Cardiac fibroblast (primary cell): ENCODE measurements at regions not wholly inside any gene's neighbourhood (a gene's known extent, or its start where the extent isn't known, plus 50 kb on each side); places are given as distances from the start of the nearest gene placed in this dataset.

ENCODE experiments used
- DNase-seq, 2 donors: peaks; one replicate each; pipeline versions ENCODE4 v3.0.0 to v3.0.0-alpha.2; 2010; ENCODE audit warnings: low read depth in 2 of 2
- H3K4me3 ChIP-seq, 2 donors: replicated peaks in 1 of 2; 1 replicate in 1 of 2; 2 replicates in 1 of 2; pipeline ENCODE4 v1.5.1; 2011; ENCODE audit warnings: low read depth in 2 of 2, low read length in 2 of 2, mild to moderate bottlenecking in 2 of 2, moderate library complexity in 1 of 2
- CTCF ChIP-seq: IDR thresholded peaks from one replicate; pipeline ENCODE4 v1.5.1; 2011; ENCODE audit warnings: low read depth, mild to moderate bottlenecking, low read length, inconsistent platforms

DNA sequence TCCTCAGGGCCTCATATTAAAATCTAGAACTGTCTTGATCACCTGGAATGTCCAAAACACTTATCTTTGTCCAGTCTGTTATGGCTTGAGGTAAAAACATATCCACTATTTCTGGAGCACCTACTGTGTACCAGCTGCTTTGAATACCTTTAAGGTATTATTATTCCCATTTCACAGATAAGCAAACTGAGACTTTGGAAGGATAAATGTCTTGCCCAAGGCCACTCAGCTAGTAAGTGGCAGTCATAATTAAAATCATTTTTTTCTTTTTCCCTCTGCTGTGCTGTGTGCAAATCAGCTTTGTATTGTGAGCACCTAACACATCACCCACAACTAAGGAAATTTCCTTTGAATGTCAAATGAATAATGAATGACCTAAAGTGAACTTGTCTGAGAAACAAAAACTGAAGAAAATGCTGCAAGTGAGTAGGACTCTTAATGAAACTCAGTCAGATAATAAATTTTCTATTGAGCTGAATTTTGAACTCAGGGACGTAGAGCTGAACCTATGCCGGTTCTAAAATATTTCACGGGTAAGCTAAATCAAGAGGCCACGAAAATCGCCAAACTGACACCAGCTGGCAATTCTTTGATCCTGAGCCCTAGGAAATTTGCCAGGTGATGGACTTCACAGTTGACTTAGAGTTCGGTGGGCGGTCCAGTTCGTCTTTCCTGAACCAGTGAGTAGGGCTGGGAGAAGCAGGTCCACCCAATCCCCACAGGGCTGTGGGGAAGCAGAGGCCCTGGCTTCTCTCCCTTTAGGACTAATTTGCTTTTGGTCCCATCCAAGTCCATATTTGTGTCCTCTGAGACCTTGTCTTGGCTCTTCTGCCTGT lies 159.7 kb upstream of the PWP1 start:
- TF ChIP-seq CTCF: no peak
- no peak overlapping the region for H3K4me3 ChIP-seq
- no peak for DNase-seq

- TF ChIP-seq CTCF: no peak
- no peak for DNase-seq
- H3K4me3 ChIP-seq: no peak overlapping the region
These were observed 158.9 kb upstream of the PWP1 start for GRCh38 chr12:107526555-107527180.

GRCh38 chr12:107528731-107529365 lies 156.8 kb upstream of the PWP1 start:
- no peak overlapping the region for H3K4me3 ChIP-seq
- no peak for TF ChIP-seq CTCF

DNA sequence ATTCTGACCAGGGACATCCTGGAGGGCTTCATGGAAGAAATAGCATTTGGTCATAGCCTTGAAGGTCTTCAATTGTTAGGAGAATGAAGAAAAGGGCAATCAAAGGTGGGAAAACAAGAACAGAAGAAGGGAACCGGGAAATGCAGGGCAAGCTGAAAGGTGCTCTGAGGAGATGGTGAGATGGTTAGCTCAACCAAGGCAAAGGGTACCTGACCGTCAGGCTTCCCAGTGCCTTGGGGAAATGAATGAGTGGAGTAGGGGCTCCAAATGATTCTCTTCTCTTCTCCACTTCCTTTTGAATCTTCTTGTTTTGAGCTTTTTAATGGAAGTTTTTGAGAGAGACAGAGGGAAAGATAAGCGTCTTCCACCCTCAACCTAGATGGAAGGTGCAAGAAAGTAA lies 155.6 kb upstream of the PWP1 start:
- no peak overlapping the region for H3K4me3 ChIP-seq
- TF ChIP-seq CTCF: no peak
- DNase-seq: no peak

More at GRCh38 chr12:107528731-107529365, 156.8 kb upstream of the PWP1 start:
- DNase-seq: no peak

- DNase-seq: no peak
- TF ChIP-seq CTCF: no peak
- H3K4me3 ChIP-seq: no peak overlapping the region
These were observed 154.9 kb upstream of the PWP1 start for GRCh38 chr12:107530701-107531100.

GRCh38 chr12:107533218-107533617 lies 152.4 kb upstream of the PWP1 start:
- H3K4me3 ChIP-seq: no peak overlapping the region
- DNase-seq: no peak
- no peak for TF ChIP-seq CTCF
